HG03095 (cell line): ENCODE measurements at regions not wholly inside any gene's neighbourhood (a gene's known extent, or its start where the extent isn't known, plus 50 kb on each side); places are given as distances from the start of the nearest gene placed in this dataset.

Source experiments
- ATAC-seq: cut with Tn5 transposase; IDR thresholded peaks from one replicate; pipeline ENCODE4 v1.9.1; 2021; ENCODE audit warnings: moderate library complexity; ENCODE audit not compliant: unreplicated experiment

- ATAC-seq = no peak
Measured at GRCh38 chr2:2565671-2566070, 234.6 kb upstream of the MYT1L start.

- no peak for ATAC-seq
Measured at GRCh38 chr2:2564300-2565078, 233.4 kb upstream of the MYT1L start.

GRCh38 chr2:2563309-2563860, 232.3 kb upstream of the MYT1L start:
- no peak for ATAC-seq

- no peak for ATAC-seq
Measured at GRCh38 chr2:2562867-2563266, 231.8 kb upstream of the MYT1L start.

GRCh38 chr2:2561346-2562095, 230.4 kb upstream of the MYT1L start:
- no peak for ATAC-seq

- no peak for ATAC-seq
Measured at GRCh38 chr2:2560374-2561015, 229.4 kb upstream of the MYT1L start.

GRCh38 chr2:2558476-2558875, 227.4 kb upstream of the MYT1L start:
- ATAC-seq = no peak

- ATAC-seq = no peak
Measured at GRCh38 chr2:2557475-2557874, 226.4 kb upstream of the MYT1L start.

- ATAC-seq = no peak
Measured at GRCh38 chr2:2550856-2551255, 219.8 kb upstream of the MYT1L start.

- no peak for ATAC-seq
Measured at GRCh38 chr2:2547911-2548310, 216.8 kb upstream of the MYT1L start.

- ATAC-seq = no peak
Measured at GRCh38 chr2:2547451-2547850, 216.4 kb upstream of the MYT1L start.

GRCh38 chr2:2546046-2546445, 215.0 kb upstream of the MYT1L start:
- ATAC-seq = no peak

- no peak for ATAC-seq
Measured at GRCh38 chr2:2542966-2543611, 212.0 kb upstream of the MYT1L start.

GRCh38 chr2:2542316-2542715, 211.2 kb upstream of the MYT1L start:
- no peak for ATAC-seq

- no peak for ATAC-seq
Measured at GRCh38 chr2:2540406-2540805, 209.3 kb upstream of the MYT1L start.

- no peak for ATAC-seq
Measured at GRCh38 chr2:2536416-2537056, 205.5 kb upstream of the MYT1L start.

GRCh38 chr2:2530334-2530733, 199.3 kb upstream of the MYT1L start:
- no peak for ATAC-seq

- ATAC-seq = no peak
Measured at GRCh38 chr2:2528846-2529245, 197.8 kb upstream of the MYT1L start.

- ATAC-seq = no peak
Measured at GRCh38 chr2:2527148-2527547, 196.1 kb upstream of the MYT1L start.

GRCh38 chr2:2524348-2524941, 193.4 kb upstream of the MYT1L start:
- no peak for ATAC-seq
